WTC11 (cell line): ENCODE measurements at regions not wholly inside any gene's neighbourhood (a gene's known extent, or its start where the extent isn't known, plus 50 kb on each side); places are given as distances from the start of the nearest gene placed in this dataset.

Experiments
- ATAC-seq: fragments of 200-7000 bp; cut with Tn5 transposase; 2 replicates; pipeline ENCODE4 v1.10.0; 2021; ENCODE audit warnings: mild to moderate bottlenecking, moderate library complexity
- CTCF ChIA-PET: fragments of 300-600 bp; sonication (Branson Sonifier 250); formaldehyde crosslinking; loops from one replicate; lab custom pipeline; 2021; ENCODE audit warnings: antibody characterized with exemption; lab: Charles Lee
- POLR2A ChIA-PET: fragments of 350-600 bp; sonication (Branson Sonifier 250); formaldehyde crosslinking; loops from one replicate; lab custom pipeline; 2021; ENCODE audit warnings: antibody characterized with exemption; lab: Charles Lee
- DNase-seq: peaks from one replicate; pipeline ENCODE4 v3.0.0; 2021; ENCODE audit warnings: low spot score
- H3K27ac Mint-ChIP-seq: 2 replicates; pipeline ENCODE4 v1.8.0; 2021; ENCODE audit warnings: mixed read lengths
- H3K27me3 Mint-ChIP-seq: 2 replicates; pipeline ENCODE4 v1.8.0; 2021; ENCODE audit warnings: low read depth, mild to moderate bottlenecking, moderate library complexity, mixed read lengths
- H3K36me3 Mint-ChIP-seq: 2 replicates; pipeline ENCODE4 v1.8.0; 2021; ENCODE audit warnings: mixed read lengths
- H3K4me1 Mint-ChIP-seq: 2 replicates; pipeline ENCODE4 v1.8.0; 2022; ENCODE audit warnings: mixed read lengths
- H3K4me3 Mint-ChIP-seq: 2 replicates; pipeline ENCODE4 v1.8.0; 2021; ENCODE audit warnings: mild to moderate bottlenecking, moderate library complexity, mixed read lengths
- H3K9me3 Mint-ChIP-seq: 2 replicates; pipeline ENCODE4 v1.8.0; 2021; ENCODE audit warnings: mixed read lengths
- CBFB ChIP-seq: sonication (generic); formaldehyde crosslinking; IDR thresholded peaks from 2 replicates; pipeline ENCODE4 v1.8.1; 2022; ENCODE audit warnings: mild to moderate bottlenecking, low read depth, missing genetic modification reagents
- ELF4 ChIP-seq: sonication (generic); formaldehyde crosslinking; IDR thresholded peaks from 2 replicates; pipeline ENCODE4 v1.8.1; 2022; ENCODE audit warnings: low read depth, mild to moderate bottlenecking, moderate library complexity, missing genetic modification reagents
- EMX1 ChIP-seq: fragments of 250-450 bp; sonication (Bioruptor Pico); IDR thresholded peaks from 2 replicates; pipeline ENCODE4 v1.8.0; 2021; ENCODE audit warnings: mild to moderate bottlenecking
- ETV6 ChIP-seq: sonication (generic); formaldehyde crosslinking; IDR thresholded peaks from 2 replicates; pipeline ENCODE4 v1.8.1; 2022; ENCODE audit warnings: mild to moderate bottlenecking, missing genetic modification reagents
- HMGA2 ChIP-seq: fragments of 250-450 bp; sonication (Bioruptor Pico); IDR thresholded peaks from 2 replicates; pipeline ENCODE4 v1.4.0; 2021; ENCODE audit warnings: mild to moderate bottlenecking, moderate library complexity
- MXD4 ChIP-seq: fragments of 250-450 bp; sonication (Bioruptor Pico); IDR thresholded peaks from 2 replicates; pipeline ENCODE4 v1.8.0; 2021; ENCODE audit warnings: mild to moderate bottlenecking, moderate library complexity, borderline replicate concordance
- NFATC4 ChIP-seq: fragments of 250-450 bp; sonication (Bioruptor Pico); IDR thresholded peaks from 2 replicates; pipeline ENCODE4 v1.9.0; 2021; ENCODE audit warnings: mild to moderate bottlenecking
- NR3C1 ChIP-seq: sonication (generic); formaldehyde crosslinking; conservative IDR thresholded peaks from 2 replicates; pipeline ENCODE4 v1.8.1; 2023; ENCODE audit warnings: low read depth, mild to moderate bottlenecking, missing genetic modification reagents
- SOX15 ChIP-seq: fragments of 250-450 bp; sonication (Bioruptor Pico); IDR thresholded peaks from 2 replicates; pipeline ENCODE4 v1.9.0; 2021; ENCODE audit warnings: mild to moderate bottlenecking
- SP1 ChIP-seq: sonication (generic); formaldehyde crosslinking; conservative IDR thresholded peaks from 2 replicates; pipeline ENCODE4 v1.8.1; 2022; ENCODE audit warnings: missing genetic modification reagents
- ZBTB21 ChIP-seq: sonication (generic); formaldehyde crosslinking; IDR thresholded peaks from 2 replicates; pipeline ENCODE4 v1.8.1; 2023; ENCODE audit warnings: mild to moderate bottlenecking, missing genetic modification reagents, borderline replicate concordance
- ZNF138 ChIP-seq: sonication (generic); formaldehyde crosslinking; conservative IDR thresholded peaks from 2 replicates; pipeline ENCODE4 v1.8.1; 2022; ENCODE audit warnings: mild to moderate bottlenecking, moderate library complexity, missing genetic modification reagents
- ZNF416 ChIP-seq: fragments of 250-450 bp; sonication (Bioruptor Pico); IDR thresholded peaks from 2 replicates; pipeline ENCODE4 v1.9.0; 2021; ENCODE audit warnings: mild to moderate bottlenecking, inconsistent platforms
- TF ChIP-seq, protein P1 (sequence below): sonication (generic); formaldehyde crosslinking; IDR thresholded peaks from 2 replicates; pipeline ENCODE4 v1.8.1; 2022; ENCODE audit warnings: missing genetic modification reagents, borderline replicate concordance
- TF ChIP-seq, protein P2 (sequence below): fragments of 250-450 bp; sonication (Bioruptor Pico); IDR thresholded peaks from 2 replicates; pipeline ENCODE4 v1.9.0; 2021; ENCODE audit warnings: mild to moderate bottlenecking, borderline replicate concordance
- TF ChIP-seq, protein P3 (sequence below): sonication (generic); formaldehyde crosslinking; IDR thresholded peaks from 2 replicates; pipeline ENCODE4 v1.8.1; 2023; ENCODE audit warnings: mild to moderate bottlenecking, missing genetic modification reagents, borderline replicate concordance
- TF ChIP-seq, protein P4 (sequence below): fragments of 250-450 bp; sonication (Bioruptor Pico); IDR thresholded peaks from 2 replicates; pipeline ENCODE4 v1.9.0; 2021; ENCODE audit warnings: mild to moderate bottlenecking
- TF ChIP-seq, protein P5 (sequence below): fragments of 200-600 bp; IDR thresholded peaks from 2 replicates; pipeline ENCODE4 v1.8.0; 2022; ENCODE audit warnings: antibody characterized with exemption
- TF ChIP-seq, protein P6 (sequence below): sonication (generic); formaldehyde crosslinking; IDR thresholded peaks from 2 replicates; pipeline ENCODE4 v1.8.1; 2022; ENCODE audit warnings: low read depth, missing genetic modification reagents, borderline replicate concordance
- TF ChIP-seq, protein P7 (sequence below): sonication (generic); formaldehyde crosslinking; IDR thresholded peaks from 2 replicates; pipeline ENCODE4 v1.8.0; 2023; ENCODE audit warnings: mild to moderate bottlenecking, missing genetic modification reagents

DNA sequence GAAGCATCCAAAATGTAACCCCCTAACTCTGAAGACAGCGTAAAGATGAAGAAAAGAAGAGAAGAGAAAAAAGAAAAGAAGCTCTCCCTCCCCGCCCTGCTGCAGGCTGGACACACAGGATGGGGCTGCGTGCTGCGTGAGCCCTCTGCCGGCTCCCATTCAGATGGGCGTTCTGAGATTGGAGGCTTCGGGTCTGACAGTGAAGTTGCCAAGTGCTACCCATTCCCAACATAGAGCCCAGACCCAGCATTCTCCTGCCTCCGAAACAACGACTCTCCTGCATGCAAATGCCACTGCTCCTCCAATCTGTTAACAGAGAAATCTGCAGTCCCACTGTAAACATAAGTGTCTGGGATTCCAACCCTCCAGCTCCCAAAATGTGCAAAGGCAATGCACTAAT is 234.9 kb downstream of the BCL11A start:
- POLR2A ChIA-PET, result no interaction called here
- H3K36me3 Mint-ChIP-seq, result no peaks in the 10 kb centered on the region
- H3K27me3 Mint-ChIP-seq, result no peaks in the 10 kb centered on the region; the same call in 1 of the 2 replicates
- no peak overlapping the region for H3K27ac Mint-ChIP-seq
- peak; percentile 89 for ATAC-seq
- DNase-seq, result no peak
- CTCF ChIA-PET, result interaction anchor here (0.8 to 1.0 kb wide), 2 partner anchors 12 to 386 kb away, joined by 3 read pairs; no protein-coding TSS in a partner anchor
- no peaks in the 10 kb centered on the region for H3K9me3 Mint-ChIP-seq
- H3K4me1 Mint-ChIP-seq, result peaks cover 36% of the 10 kb centered on the region
- H3K4me3 Mint-ChIP-seq, result no peak overlapping the region
- TF ChIP-seq MXD4, result no peak
- no peak for TF ChIP-seq EMX1 (CRISPR knock-in tag)
- TF ChIP-seq ZNF416, result no peak
- TF ChIP-seq ZNF138 (CRISPR knock-in tag), result no peak
- no peak for TF ChIP-seq ZBTB21 (CRISPR knock-in tag)
- no peak for TF ChIP-seq ETV6
- TF ChIP-seq, protein P1, sequence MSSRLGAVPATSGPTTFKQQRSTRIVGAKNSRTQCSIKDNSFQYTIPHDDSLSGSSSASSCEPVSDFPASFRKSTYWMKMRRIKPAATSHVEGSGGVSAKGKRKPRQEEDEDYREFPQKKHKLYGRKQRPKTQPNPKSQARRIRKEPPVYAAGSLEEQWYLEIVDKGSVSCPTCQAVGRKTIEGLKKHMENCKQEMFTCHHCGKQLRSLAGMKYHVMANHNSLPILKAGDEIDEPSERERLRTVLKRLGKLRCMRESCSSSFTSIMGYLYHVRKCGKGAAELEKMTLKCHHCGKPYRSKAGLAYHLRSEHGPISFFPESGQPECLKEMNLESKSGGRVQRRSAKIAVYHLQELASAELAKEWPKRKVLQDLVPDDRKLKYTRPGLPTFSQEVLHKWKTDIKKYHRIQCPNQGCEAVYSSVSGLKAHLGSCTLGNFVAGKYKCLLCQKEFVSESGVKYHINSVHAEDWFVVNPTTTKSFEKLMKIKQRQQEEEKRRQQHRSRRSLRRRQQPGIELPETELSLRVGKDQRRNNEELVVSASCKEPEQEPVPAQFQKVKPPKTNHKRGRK (CRISPR knock-in tag), result no peak
- TF ChIP-seq HMGA2, result no peak
- TF ChIP-seq NFATC4, result no peak
- TF ChIP-seq, protein P2, sequence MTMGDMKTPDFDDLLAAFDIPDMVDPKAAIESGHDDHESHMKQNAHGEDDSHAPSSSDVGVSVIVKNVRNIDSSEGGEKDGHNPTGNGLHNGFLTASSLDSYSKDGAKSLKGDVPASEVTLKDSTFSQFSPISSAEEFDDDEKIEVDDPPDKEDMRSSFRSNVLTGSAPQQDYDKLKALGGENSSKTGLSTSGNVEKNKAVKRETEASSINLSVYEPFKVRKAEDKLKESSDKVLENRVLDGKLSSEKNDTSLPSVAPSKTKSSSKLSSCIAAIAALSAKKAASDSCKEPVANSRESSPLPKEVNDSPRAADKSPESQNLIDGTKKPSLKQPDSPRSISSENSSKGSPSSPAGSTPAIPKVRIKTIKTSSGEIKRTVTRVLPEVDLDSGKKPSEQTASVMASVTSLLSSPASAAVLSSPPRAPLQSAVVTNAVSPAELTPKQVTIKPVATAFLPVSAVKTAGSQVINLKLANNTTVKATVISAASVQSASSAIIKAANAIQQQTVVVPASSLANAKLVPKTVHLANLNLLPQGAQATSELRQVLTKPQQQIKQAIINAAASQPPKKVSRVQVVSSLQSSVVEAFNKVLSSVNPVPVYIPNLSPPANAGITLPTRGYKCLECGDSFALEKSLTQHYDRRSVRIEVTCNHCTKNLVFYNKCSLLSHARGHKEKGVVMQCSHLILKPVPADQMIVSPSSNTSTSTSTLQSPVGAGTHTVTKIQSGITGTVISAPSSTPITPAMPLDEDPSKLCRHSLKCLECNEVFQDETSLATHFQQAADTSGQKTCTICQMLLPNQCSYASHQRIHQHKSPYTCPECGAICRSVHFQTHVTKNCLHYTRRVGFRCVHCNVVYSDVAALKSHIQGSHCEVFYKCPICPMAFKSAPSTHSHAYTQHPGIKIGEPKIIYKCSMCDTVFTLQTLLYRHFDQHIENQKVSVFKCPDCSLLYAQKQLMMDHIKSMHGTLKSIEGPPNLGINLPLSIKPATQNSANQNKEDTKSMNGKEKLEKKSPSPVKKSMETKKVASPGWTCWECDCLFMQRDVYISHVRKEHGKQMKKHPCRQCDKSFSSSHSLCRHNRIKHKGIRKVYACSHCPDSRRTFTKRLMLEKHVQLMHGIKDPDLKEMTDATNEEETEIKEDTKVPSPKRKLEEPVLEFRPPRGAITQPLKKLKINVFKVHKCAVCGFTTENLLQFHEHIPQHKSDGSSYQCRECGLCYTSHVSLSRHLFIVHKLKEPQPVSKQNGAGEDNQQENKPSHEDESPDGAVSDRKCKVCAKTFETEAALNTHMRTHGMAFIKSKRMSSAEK (CRISPR knock-in tag), result no peak
- TF ChIP-seq ELF4 (CRISPR knock-in tag), result no peak
- TF ChIP-seq, protein P3, sequence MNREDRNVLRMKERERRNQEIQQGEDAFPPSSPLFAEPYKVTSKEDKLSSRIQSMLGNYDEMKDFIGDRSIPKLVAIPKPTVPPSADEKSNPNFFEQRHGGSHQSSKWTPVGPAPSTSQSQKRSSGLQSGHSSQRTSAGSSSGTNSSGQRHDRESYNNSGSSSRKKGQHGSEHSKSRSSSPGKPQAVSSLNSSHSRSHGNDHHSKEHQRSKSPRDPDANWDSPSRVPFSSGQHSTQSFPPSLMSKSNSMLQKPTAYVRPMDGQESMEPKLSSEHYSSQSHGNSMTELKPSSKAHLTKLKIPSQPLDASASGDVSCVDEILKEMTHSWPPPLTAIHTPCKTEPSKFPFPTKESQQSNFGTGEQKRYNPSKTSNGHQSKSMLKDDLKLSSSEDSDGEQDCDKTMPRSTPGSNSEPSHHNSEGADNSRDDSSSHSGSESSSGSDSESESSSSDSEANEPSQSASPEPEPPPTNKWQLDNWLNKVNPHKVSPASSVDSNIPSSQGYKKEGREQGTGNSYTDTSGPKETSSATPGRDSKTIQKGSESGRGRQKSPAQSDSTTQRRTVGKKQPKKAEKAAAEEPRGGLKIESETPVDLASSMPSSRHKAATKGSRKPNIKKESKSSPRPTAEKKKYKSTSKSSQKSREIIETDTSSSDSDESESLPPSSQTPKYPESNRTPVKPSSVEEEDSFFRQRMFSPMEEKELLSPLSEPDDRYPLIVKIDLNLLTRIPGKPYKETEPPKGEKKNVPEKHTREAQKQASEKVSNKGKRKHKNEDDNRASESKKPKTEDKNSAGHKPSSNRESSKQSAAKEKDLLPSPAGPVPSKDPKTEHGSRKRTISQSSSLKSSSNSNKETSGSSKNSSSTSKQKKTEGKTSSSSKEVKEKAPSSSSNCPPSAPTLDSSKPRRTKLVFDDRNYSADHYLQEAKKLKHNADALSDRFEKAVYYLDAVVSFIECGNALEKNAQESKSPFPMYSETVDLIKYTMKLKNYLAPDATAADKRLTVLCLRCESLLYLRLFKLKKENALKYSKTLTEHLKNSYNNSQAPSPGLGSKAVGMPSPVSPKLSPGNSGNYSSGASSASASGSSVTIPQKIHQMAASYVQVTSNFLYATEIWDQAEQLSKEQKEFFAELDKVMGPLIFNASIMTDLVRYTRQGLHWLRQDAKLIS (CRISPR knock-in tag), result no peak
- no peak for TF ChIP-seq NR3C1 (CRISPR knock-in tag)
- no peak for TF ChIP-seq SOX15 (CRISPR knock-in tag)
- TF ChIP-seq, protein P4, sequence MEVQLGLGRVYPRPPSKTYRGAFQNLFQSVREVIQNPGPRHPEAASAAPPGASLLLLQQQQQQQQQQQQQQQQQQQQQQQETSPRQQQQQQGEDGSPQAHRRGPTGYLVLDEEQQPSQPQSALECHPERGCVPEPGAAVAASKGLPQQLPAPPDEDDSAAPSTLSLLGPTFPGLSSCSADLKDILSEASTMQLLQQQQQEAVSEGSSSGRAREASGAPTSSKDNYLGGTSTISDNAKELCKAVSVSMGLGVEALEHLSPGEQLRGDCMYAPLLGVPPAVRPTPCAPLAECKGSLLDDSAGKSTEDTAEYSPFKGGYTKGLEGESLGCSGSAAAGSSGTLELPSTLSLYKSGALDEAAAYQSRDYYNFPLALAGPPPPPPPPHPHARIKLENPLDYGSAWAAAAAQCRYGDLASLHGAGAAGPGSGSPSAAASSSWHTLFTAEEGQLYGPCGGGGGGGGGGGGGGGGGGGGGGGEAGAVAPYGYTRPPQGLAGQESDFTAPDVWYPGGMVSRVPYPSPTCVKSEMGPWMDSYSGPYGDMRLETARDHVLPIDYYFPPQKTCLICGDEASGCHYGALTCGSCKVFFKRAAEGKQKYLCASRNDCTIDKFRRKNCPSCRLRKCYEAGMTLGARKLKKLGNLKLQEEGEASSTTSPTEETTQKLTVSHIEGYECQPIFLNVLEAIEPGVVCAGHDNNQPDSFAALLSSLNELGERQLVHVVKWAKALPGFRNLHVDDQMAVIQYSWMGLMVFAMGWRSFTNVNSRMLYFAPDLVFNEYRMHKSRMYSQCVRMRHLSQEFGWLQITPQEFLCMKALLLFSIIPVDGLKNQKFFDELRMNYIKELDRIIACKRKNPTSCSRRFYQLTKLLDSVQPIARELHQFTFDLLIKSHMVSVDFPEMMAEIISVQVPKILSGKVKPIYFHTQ (CRISPR knock-in tag), result no peak
- TF ChIP-seq, protein P5, sequence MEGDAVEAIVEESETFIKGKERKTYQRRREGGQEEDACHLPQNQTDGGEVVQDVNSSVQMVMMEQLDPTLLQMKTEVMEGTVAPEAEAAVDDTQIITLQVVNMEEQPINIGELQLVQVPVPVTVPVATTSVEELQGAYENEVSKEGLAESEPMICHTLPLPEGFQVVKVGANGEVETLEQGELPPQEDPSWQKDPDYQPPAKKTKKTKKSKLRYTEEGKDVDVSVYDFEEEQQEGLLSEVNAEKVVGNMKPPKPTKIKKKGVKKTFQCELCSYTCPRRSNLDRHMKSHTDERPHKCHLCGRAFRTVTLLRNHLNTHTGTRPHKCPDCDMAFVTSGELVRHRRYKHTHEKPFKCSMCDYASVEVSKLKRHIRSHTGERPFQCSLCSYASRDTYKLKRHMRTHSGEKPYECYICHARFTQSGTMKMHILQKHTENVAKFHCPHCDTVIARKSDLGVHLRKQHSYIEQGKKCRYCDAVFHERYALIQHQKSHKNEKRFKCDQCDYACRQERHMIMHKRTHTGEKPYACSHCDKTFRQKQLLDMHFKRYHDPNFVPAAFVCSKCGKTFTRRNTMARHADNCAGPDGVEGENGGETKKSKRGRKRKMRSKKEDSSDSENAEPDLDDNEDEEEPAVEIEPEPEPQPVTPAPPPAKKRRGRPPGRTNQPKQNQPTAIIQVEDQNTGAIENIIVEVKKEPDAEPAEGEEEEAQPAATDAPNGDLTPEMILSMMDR, result no peak
- TF ChIP-seq, protein P6, sequence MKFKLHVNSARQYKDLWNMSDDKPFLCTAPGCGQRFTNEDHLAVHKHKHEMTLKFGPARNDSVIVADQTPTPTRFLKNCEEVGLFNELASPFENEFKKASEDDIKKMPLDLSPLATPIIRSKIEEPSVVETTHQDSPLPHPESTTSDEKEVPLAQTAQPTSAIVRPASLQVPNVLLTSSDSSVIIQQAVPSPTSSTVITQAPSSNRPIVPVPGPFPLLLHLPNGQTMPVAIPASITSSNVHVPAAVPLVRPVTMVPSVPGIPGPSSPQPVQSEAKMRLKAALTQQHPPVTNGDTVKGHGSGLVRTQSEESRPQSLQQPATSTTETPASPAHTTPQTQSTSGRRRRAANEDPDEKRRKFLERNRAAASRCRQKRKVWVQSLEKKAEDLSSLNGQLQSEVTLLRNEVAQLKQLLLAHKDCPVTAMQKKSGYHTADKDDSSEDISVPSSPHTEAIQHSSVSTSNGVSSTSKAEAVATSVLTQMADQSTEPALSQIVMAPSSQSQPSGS (CRISPR knock-in tag), result no peak
- TF ChIP-seq SP1 (CRISPR knock-in tag), result no peak
- TF ChIP-seq, protein P7, sequence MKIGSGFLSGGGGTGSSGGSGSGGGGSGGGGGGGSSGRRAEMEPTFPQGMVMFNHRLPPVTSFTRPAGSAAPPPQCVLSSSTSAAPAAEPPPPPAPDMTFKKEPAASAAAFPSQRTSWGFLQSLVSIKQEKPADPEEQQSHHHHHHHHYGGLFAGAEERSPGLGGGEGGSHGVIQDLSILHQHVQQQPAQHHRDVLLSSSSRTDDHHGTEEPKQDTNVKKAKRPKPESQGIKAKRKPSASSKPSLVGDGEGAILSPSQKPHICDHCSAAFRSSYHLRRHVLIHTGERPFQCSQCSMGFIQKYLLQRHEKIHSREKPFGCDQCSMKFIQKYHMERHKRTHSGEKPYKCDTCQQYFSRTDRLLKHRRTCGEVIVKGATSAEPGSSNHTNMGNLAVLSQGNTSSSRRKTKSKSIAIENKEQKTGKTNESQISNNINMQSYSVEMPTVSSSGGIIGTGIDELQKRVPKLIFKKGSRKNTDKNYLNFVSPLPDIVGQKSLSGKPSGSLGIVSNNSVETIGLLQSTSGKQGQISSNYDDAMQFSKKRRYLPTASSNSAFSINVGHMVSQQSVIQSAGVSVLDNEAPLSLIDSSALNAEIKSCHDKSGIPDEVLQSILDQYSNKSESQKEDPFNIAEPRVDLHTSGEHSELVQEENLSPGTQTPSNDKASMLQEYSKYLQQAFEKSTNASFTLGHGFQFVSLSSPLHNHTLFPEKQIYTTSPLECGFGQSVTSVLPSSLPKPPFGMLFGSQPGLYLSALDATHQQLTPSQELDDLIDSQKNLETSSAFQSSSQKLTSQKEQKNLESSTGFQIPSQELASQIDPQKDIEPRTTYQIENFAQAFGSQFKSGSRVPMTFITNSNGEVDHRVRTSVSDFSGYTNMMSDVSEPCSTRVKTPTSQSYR (CRISPR knock-in tag), result no peak
- TF ChIP-seq CBFB (CRISPR knock-in tag), result no peak
